ENCODE measurements at regions not wholly inside any gene's neighbourhood (a gene's known extent, or its start where the extent isn't known, plus 50 kb on each side); places are given as distances from the start of the nearest gene placed in this dataset.

DNA sequence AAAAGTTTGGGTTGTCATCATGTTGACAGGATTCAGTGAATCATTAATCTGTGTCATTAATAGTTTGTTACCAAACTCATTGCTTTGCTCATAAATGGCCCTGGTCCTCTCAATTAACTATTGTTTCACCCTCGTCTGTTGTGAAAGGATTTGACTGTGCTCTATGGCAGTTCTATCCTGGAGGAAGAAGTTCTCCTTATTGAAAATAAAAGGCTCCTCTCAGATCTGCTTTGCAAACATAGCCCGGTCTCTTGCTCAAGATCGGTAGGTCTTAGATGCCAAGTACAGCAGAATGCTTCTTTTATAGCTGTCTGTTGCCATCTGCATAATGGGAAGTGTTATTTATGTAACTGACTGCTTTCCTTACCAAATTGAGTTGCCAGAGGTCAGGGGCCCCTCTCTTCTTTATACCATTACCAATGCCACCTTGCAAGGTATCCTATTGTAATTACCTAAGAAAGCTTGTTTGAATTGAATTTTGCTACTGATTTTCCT is 146.5 kb downstream of the EBLN2 start:
- POLR2A ChIA-PET = no interaction called here
- no peaks in the 10 kb centered on the region for H3K4me1 ChIP-seq (replicated peaks in 1 of 2; ENCODE audit: control insufficient read depth in 2 of 2, insufficient read depth in 2 of 2, low read length in 2 of 2)
- no peak overlapping the region for H3K9ac ChIP-seq (ENCODE audit: insufficient read depth in 1 of 2, low read depth in 2 of 2, low read length in 2 of 2)
- no peaks in the 10 kb centered on the region for H3K79me2 ChIP-seq (ENCODE audit: control insufficient read depth, insufficient read depth, low read length)
- no peaks in the 10 kb centered on the region for H4K20me1 ChIP-seq (replicated peaks; ENCODE audit: control insufficient read depth, insufficient read depth, low read length)
- ATAC-seq (no peak), DNase-seq (ENCODE audit: extremely low read depth in 1 of 4, low spot score in 3 of 4) (no peak), FAIRE-seq (no peak)
- no peaks in the 10 kb centered on the region for H3K36me3 ChIP-seq (ENCODE audit: control insufficient read depth, insufficient read depth, low read length)
- H3K27me3 ChIP-seq (ENCODE audit: control insufficient read depth in 2 of 2, insufficient read depth in 2 of 2, low read length in 2 of 2) = peaks cover 0 to 5% of the 10 kb centered on the region in 2 experiments; a peak in 1 of 5 replicates
- H3K4me3 ChIP-seq = no peak overlapping the region
- CTCF ChIA-PET (ENCODE audit: low intra/inter-chr PET ratio) = no interaction called here
- in situ Hi-C loops (cut with MboI) (no loop called here), intact Hi-C loops (cut with micrococcal nuclease) (no loop called here)
- 0% methylated on average over 3 of the region's 3 CpGs for WGBS (ENCODE audit: insufficient coverage, low coverage, missing lambda C conversion rate)
- no peak overlapping the region for H3K4me2 ChIP-seq (ENCODE audit: insufficient read depth, low read length)
- no peaks in the 10 kb centered on the region for H3K9me1 ChIP-seq (ENCODE audit: control insufficient read depth, insufficient read depth, low read length)
- H3K9me3 ChIP-seq (replicated peaks; ENCODE audit: control insufficient read depth, insufficient read depth, low read depth, low read length) = no peaks in the 10 kb centered on the region
- no TSS peak for BruUV-seq (replicated peaks)
- H3K27ac ChIP-seq (ENCODE audit: extremely low read depth, low read depth, low read length) = no peak overlapping the region
- H2AFZ ChIP-seq (ENCODE audit: low read depth, low read length) = no peak overlapping the region
- TF ChIP-seq FOS (IDR thresholded peaks at IDR 0.05; ENCODE audit: extremely low read depth, insufficient read length) (no peak), ZNF57 (CRISPR knock-in tag; IDR thresholded peaks at IDR 0.05) (no peak), ARHGAP35 (IDR thresholded peaks at IDR 0.05; ENCODE audit: partially characterized antibody) (no peak), ZNF311 (CRISPR knock-in tag; IDR thresholded peaks at IDR 0.05) (no peak), CEBPZ (IDR thresholded peaks at IDR 0.05; ENCODE audit: borderline replicate concordance, low read depth, low read length) (no peak), NKRF (IDR thresholded peaks at IDR 0.05; ENCODE audit: borderline replicate concordance) (no peak), SMAD4 (CRISPR knock-in tag; conservative IDR thresholded peaks at IDR 0.05) (no peak), RERE (CRISPR knock-in tag; IDR thresholded peaks at IDR 0.05; ENCODE audit: borderline replicate concordance) (no peak), TAF9B (IDR thresholded peaks at IDR 0.05; ENCODE audit: partially characterized antibody) (no peak), ESRRB (CRISPR knock-in tag; IDR thresholded peaks at IDR 0.05; ENCODE audit: borderline replicate concordance) (no peak), ZNF23 (CRISPR knock-in tag; IDR thresholded peaks at IDR 0.05) (no peak), SAFB (IDR thresholded peaks at IDR 0.05; ENCODE audit: borderline replicate concordance, low read depth, low read length) (no peak)

All from K562 (cell line).